H1 (cell line): ENCODE measurements at regions not wholly inside any gene's neighbourhood (a gene's known extent, or its start where the extent isn't known, plus 50 kb on each side); places are given as distances from the start of the nearest gene placed in this dataset.

Source experiments
- CHD7 ChIP-seq: fragments of 300-600 bp; sonication (generic); IDR thresholded peaks from 2 replicates; pipeline ENCODE4 v1.7.1; 2012; ENCODE audit warnings: low read length, moderate library complexity, mild to moderate bottlenecking, inconsistent platforms; ENCODE audit not compliant: insufficient replicate concordance
- EP300 ChIP-seq, 2 experiments: IDR thresholded peaks; 1 replicate in 1 of 2; 2 replicates in 1 of 2; pipeline ENCODE4 v1.6.1; 2011 to 2012; ENCODE audit warnings: low read depth in 2 of 2, low read length in 2 of 2, mild to moderate bottlenecking in 2 of 2, borderline replicate concordance in 1 of 2, inconsistent platforms in 1 of 2, moderate library complexity in 1 of 2
- EZH2 ChIP-seq: fragments of 200-600 bp; sonication (generic); IDR thresholded peaks from 2 replicates; pipeline ENCODE4 v1.7.1; 2012; ENCODE audit warnings: low read depth, mild to moderate bottlenecking, moderate library complexity, low read length, inconsistent platforms; ENCODE audit not compliant: severe bottlenecking
- FOSL1 ChIP-seq: IDR thresholded peaks from 2 replicates; pipeline ENCODE4 v1.6.1; 2011; ENCODE audit warnings: mild to moderate bottlenecking, low read depth, low read length, moderate library complexity; ENCODE audit not compliant: insufficient read depth
- GTF2F1 ChIP-seq: IDR thresholded peaks from 2 replicates; pipeline ENCODE4 v1.6.1; 2012; ENCODE audit warnings: low read depth, low read length, improper control_type of control experiment, borderline replicate concordance
- KDM4A ChIP-seq: IDR thresholded peaks from one replicate; pipeline ENCODE4 v1.7.1; 2012; ENCODE audit warnings: low read depth, mild to moderate bottlenecking, moderate library complexity, low read length, inconsistent platforms; ENCODE audit not compliant: severe bottlenecking
- RBBP5 ChIP-seq: IDR thresholded peaks from 2 replicates; pipeline ENCODE4 v1.7.1; 2012; ENCODE audit warnings: low read depth, mild to moderate bottlenecking, inconsistent platforms, low read length, moderate library complexity, borderline replicate concordance
- TCF12 ChIP-seq: IDR thresholded peaks from 2 replicates; pipeline ENCODE4 v1.6.1; 2011; ENCODE audit warnings: low read depth, mild to moderate bottlenecking, low read length
- USF2 ChIP-seq: IDR thresholded peaks from 2 replicates; pipeline ENCODE4 v1.6.1; 2011; ENCODE audit warnings: low read length, improper control_type of control experiment

- TF ChIP-seq CHD7 = no peak
- TF ChIP-seq GTF2F1 = no peak
- no peak for TF ChIP-seq RBBP5
- TF ChIP-seq EP300 (IDR thresholded peaks at IDR 0.05; ENCODE audit: borderline replicate concordance in 1 of 2, low read depth in 2 of 2, low read length in 2 of 2) = no peak
- no peak for TF ChIP-seq KDM4A
- no peak for TF ChIP-seq EZH2
- TF ChIP-seq TCF12 = no peak
- TF ChIP-seq FOSL1 = no peak
- no peak for TF ChIP-seq USF2
Observed at GRCh38 chr11:128284634-128285033, 302.7 kb downstream of the ETS1 start (continued).
